Testis (tissue), 2 donors: ENCODE measurements at regions not wholly inside any gene's neighbourhood (a gene's known extent, or its start where the extent isn't known, plus 50 kb on each side); places are given as distances from the start of the nearest gene placed in this dataset.

Experiments used
- DNase-seq: peaks from one replicate; pipeline ENCODE4 v3.0.0-alpha.2; 2019
- H3K27ac ChIP-seq, 2 donors: fragments of 200-600 bp; sonication (generic); one replicate each; pipeline ENCODE4 v1.5.1; 2019
- H3K27me3 ChIP-seq: fragments of 200-600 bp; sonication (generic); one replicate; pipeline ENCODE4 v1.5.1; 2019
- H3K36me3 ChIP-seq: fragments of 200-600 bp; sonication (generic); one replicate; pipeline ENCODE4 v1.5.1; 2017; ENCODE audit warnings: low read depth; ENCODE audit errors: missing control alignments
- H3K4me1 ChIP-seq: fragments of 200-600 bp; sonication (generic); one replicate; pipeline ENCODE4 v1.5.1; 2019
- H3K4me3 ChIP-seq, 2 donors: fragments of 200-600 bp; sonication (generic); one replicate each; pipeline ENCODE4 v1.5.1; 2017 to 2019
- H3K9me3 ChIP-seq: fragments of 200-600 bp; sonication (generic); one replicate; pipeline ENCODE4 v1.5.1; 2017
- CTCF ChIP-seq, 3 experiments: fragments of 450-650 bp in 2 of 3; fragments of 200-600 bp in 1 of 3; sonication (generic) in 1 of 3; IDR thresholded peaks; one replicate each; pipeline ENCODE4 v1.5.1; 2016 to 2019; ENCODE audit warnings: antibody characterized with exemption in 3 of 3, mild to moderate bottlenecking in 2 of 3, moderate library complexity in 1 of 3
- POLR2A ChIP-seq: fragments of 450-650 bp; IDR thresholded peaks from one replicate; pipeline ENCODE4 v1.6.1; 2017; ENCODE audit warnings: antibody characterized with exemption, mild to moderate bottlenecking, moderate library complexity
- WGBS, 2 donors: methylation state at CpG; one replicate each; pipeline ENCODE4 v1.1.5; 2018; 5-methylcytosine and 5-hydroxymethylcytosine counted together
- intact Hi-C: fragments of 100-400 bp; cut with DNase I; formaldehyde crosslinking; loops from one replicate; pipeline ENCODE4 v1.15.1; 2023; ENCODE audit warnings: low total_unique reads

DNA sequence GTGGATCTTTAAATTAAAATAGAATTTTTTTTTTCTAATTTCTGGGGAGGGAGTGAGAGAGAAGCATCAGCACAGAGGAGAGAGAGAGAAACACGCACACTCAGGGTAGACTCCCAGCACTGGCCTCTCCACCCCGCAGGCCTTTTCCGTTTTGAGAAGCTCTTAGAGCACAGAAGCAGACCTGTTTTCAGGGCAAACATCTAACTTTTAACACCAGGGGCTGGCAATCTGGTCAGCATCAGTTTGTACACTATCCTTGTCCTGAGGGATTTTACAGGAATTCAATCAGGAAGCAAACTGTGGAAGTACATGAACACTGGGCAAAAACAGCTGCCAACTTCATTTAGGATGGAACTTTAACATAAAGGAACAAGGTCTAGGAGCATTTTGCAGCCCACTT, 117.9 kb upstream of the ESRRG start:
- Histone ChIP-seq H3K9me3 (no peaks in the 10 kb centered on the region), H3K4me3 (no peak overlapping the region), H3K27me3 (no peaks in the 10 kb centered on the region), H3K27ac (no peak overlapping the region), H3K4me1 (no peaks in the 10 kb centered on the region), H3K36me3 (no peaks in the 10 kb centered on the region)
- WGBS, 2 donors, result 74 to 90% methylated on average over 3 of the region's 3 CpGs
- intact Hi-C loops, result no loop called here
- no peak for DNase-seq
- TF ChIP-seq CTCF (IDR thresholded peaks at IDR 0.05) (no peak), POLR2A (no peak)

DNA sequence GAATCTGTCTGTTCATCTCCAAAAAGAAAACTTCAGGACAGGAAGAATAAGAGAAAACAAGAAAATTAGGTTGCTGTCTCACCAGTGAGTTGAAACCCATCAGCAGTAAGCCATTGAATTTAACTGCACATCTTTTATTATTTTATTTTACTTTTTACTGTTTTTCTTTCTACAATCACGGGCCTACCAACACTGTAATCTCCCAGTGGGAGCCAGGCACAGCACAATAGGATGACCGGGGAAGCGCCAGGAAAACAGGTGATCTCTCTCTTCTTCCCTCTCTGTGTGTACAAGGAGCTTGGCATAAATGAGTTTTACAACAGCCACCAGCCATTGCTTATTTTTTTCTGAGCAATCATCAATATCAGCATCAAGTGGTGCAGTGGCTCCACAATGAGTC, 113.1 kb upstream of the ESRRG start:
- Histone ChIP-seq H3K27ac (no peak overlapping the region), H3K27me3 (no peaks in the 10 kb centered on the region), H3K9me3 (no peaks in the 10 kb centered on the region), H3K4me3 (no peak overlapping the region), H3K4me1 (no peaks in the 10 kb centered on the region), H3K36me3 (no peaks in the 10 kb centered on the region)
- DNase-seq, result no peak
- WGBS, 2 donors, result 77 to 85% methylated on average over 3 of the region's 3 CpGs
- no peak for TF ChIP-seq POLR2A
- intact Hi-C loops, result no loop called here

DNA sequence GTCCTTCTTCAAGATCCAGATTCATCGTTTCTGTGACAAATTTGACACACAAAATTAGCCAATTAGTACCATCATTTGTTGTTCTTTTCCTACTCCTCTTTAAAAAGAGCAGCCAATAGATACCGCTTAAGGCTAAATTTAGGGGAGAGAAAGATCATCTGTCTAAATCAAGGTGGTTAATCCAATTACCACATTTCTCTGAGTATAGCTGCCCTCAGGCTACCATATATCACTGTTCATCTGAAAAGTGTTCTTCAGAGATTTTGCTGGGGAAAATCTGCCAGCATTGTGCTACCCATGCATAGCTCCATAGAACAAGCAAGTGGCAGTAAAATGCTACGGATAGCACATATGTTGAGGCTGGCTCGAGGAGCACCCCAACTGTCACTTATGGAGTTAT, 110.3 kb upstream of the ESRRG start:
- Histone ChIP-seq H3K4me3 (no peak overlapping the region), H3K36me3 (no peaks in the 10 kb centered on the region), H3K27me3 (no peaks in the 10 kb centered on the region), H3K27ac (no peak overlapping the region), H3K4me1 (no peaks in the 10 kb centered on the region), H3K9me3 (no peaks in the 10 kb centered on the region)
- no peak for TF ChIP-seq CTCF (IDR thresholded peaks at IDR 0.05)
- no peak for TF ChIP-seq POLR2A
- intact Hi-C loops, result no loop called here
- WGBS, 2 donors, result 67 to 85% methylated on average over 4 of the region's 4 CpGs
- DNase-seq, result no peak

- TF ChIP-seq POLR2A (no peak), CTCF (IDR thresholded peaks at IDR 0.05) (no peak)
- DNase-seq, result no peak
- H3K4me3 ChIP-seq, result no peak overlapping the region
- no peak overlapping the region for H3K27ac ChIP-seq
- WGBS, 2 donors, result 75 to 93% methylated on average over 3 of the region's 3 CpGs
- H3K36me3 ChIP-seq, result no peaks in the 10 kb centered on the region
- intact Hi-C loops, result no loop called here
- H3K9me3 ChIP-seq, result no peaks in the 10 kb centered on the region
- no peaks in the 10 kb centered on the region for H3K27me3 ChIP-seq
- H3K4me1 ChIP-seq, result no peaks in the 10 kb centered on the region
These were observed 109.0 kb upstream of the ESRRG start for GRCh38 chr1:216832192-216832591.

- no peaks in the 10 kb centered on the region for H3K27me3 ChIP-seq
- H3K4me1 ChIP-seq, result no peaks in the 10 kb centered on the region
- H3K4me3 ChIP-seq, result no peak overlapping the region
- H3K36me3 ChIP-seq, result no peaks in the 10 kb centered on the region
- WGBS, 2 donors, result 45 to 55% methylated on average over 10 of the region's 10 CpGs
- intact Hi-C loops, result no loop called here
- no peak for DNase-seq
- no peak for TF ChIP-seq CTCF (IDR thresholded peaks at IDR 0.05)
- no peak for TF ChIP-seq POLR2A
- H3K9me3 ChIP-seq, result no peaks in the 10 kb centered on the region
- no peak overlapping the region for H3K27ac ChIP-seq
These were observed 107.4 kb upstream of the ESRRG start for GRCh38 chr1:216830424-216831210.
